Astrocyte (in vitro differentiated cells and primary cell): ENCODE measurements at regions not wholly inside any gene's neighbourhood (a gene's known extent, or its start where the extent isn't known, plus 50 kb on each side); places are given as distances from the start of the nearest gene placed in this dataset.

Source experiments
- DNase-seq: peaks from one replicate; pipeline ENCODE4 v3.0.0-alpha.2; 2010; ENCODE audit warnings: low read depth
- FAIRE-seq: peaks from 2 replicates; lab custom pipeline; 2011; peaks lifted over from hg19 to GRCh38; lab: Jason Lieb, UNC
- H2AFZ ChIP-seq: 2 replicates; pipeline ENCODE4 v1.6.0; 2012; ENCODE audit warnings: low read depth, low read length, inconsistent platforms
- H3K27ac ChIP-seq: 2 replicates; pipeline ENCODE4 v1.5.1; 2011; ENCODE audit warnings: low read depth, low read length, inconsistent platforms
- H3K27me3 ChIP-seq: 2 replicates; pipeline ENCODE4 v1.6.0; 2011; ENCODE audit warnings: low read length, inconsistent platforms; ENCODE audit not compliant: insufficient read depth
- H3K36me3 ChIP-seq: 2 replicates; pipeline ENCODE4 v1.5.1; 2011; ENCODE audit warnings: low read length, inconsistent platforms; ENCODE audit not compliant: insufficient read depth
- H3K4me1 ChIP-seq: 2 replicates; pipeline ENCODE4 v1.5.1; 2011; ENCODE audit warnings: low read length, inconsistent platforms; ENCODE audit not compliant: insufficient read depth
- H3K4me2 ChIP-seq: 2 replicates; pipeline ENCODE4 v1.6.0; 2012; ENCODE audit warnings: low read length, inconsistent platforms
- H3K4me3 ChIP-seq: 2 replicates; pipeline ENCODE4 v1.5.1; 2011; ENCODE audit warnings: low read depth, mild to moderate bottlenecking, low read length, inconsistent platforms; ENCODE audit not compliant: insufficient read depth
- H3K79me2 ChIP-seq: 2 replicates; pipeline ENCODE4 v1.6.0; 2012; ENCODE audit warnings: mild to moderate bottlenecking, low read length, inconsistent platforms; ENCODE audit not compliant: insufficient read depth
- H3K9ac ChIP-seq: 2 replicates; pipeline ENCODE4 v1.6.0; 2012; ENCODE audit warnings: mild to moderate bottlenecking, low read length, inconsistent platforms
- H3K9me3 ChIP-seq: 2 replicates; pipeline ENCODE4 v1.5.1; 2012; ENCODE audit warnings: low read depth, mild to moderate bottlenecking, low read length, inconsistent platforms; ENCODE audit not compliant: insufficient read depth
- H4K20me1 ChIP-seq: 2 replicates; pipeline ENCODE4 v1.6.0; 2012; ENCODE audit warnings: low read length, inconsistent platforms; ENCODE audit not compliant: insufficient read depth
- H3K27ac Mint-ChIP-seq: one replicate; pipeline ENCODE4 v1.8.0; 2021; ENCODE audit warnings: mild to moderate bottlenecking, mixed read lengths; ENCODE audit not compliant: unreplicated experiment
- H3K27me3 Mint-ChIP-seq: one replicate; pipeline ENCODE4 v1.8.0; 2021; ENCODE audit warnings: low read depth, mixed read lengths; ENCODE audit not compliant: unreplicated experiment
- H3K36me3 Mint-ChIP-seq: one replicate; pipeline ENCODE4 v1.8.0; 2021; ENCODE audit warnings: low read depth, mixed read lengths; ENCODE audit not compliant: unreplicated experiment
- H3K4me1 Mint-ChIP-seq: one replicate; pipeline ENCODE4 v1.8.0; 2021; ENCODE audit warnings: low read depth, mixed read lengths; ENCODE audit not compliant: unreplicated experiment
- H3K4me3 Mint-ChIP-seq: one replicate; pipeline ENCODE4 v1.8.0; 2021; ENCODE audit warnings: mild to moderate bottlenecking, moderate library complexity, mixed read lengths; ENCODE audit not compliant: unreplicated experiment
- H3K9me3 Mint-ChIP-seq: one replicate; pipeline ENCODE4 v1.8.0; 2021; ENCODE audit warnings: mild to moderate bottlenecking, mixed read lengths; ENCODE audit not compliant: unreplicated experiment
- EZH2 ChIP-seq: IDR thresholded peaks from 2 replicates; pipeline ENCODE4 v1.6.1; 2012; ENCODE audit warnings: mild to moderate bottlenecking, low read length, inconsistent platforms; ENCODE audit not compliant: insufficient read depth
- TF ChIP-seq, protein P1 (sequence below): IDR thresholded peaks from 2 replicates; pipeline ENCODE4 v1.5.1; 2011; ENCODE audit warnings: low read depth, mild to moderate bottlenecking, inconsistent platforms, low read length, moderate library complexity; ENCODE audit not compliant: insufficient read depth

DNA sequence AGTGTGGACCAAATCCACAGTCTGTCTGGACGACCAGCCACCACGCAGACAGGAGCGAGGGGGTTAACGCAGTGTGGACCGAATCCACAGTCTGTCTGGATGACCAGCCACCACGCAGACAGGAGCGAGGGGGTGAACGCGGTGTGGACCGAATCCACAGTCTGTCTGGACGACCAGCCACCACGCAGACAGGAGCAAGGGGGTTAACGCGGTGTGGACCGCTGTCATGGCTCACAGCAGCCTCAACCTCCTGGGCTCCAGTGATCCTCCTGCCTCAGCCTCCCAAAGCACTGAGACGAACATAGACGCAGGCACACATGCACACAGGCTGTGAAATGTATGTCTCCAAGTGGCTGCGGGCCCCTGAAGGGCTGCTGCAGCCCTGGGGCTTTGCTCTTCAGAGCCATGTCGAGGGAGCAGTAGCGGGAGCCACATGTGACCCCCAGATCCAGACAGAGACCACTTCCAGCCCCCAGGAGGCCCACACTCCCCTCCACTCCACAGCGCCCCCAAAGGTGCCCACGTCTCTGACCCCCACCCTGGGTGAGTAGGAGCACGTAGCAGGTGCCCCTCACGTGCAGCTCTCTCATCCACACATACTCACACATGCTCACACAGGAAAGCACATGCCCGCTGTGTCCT, 98.1 kb downstream of the YTHDF1 start:
- Histone ChIP-seq H2AFZ (no peak overlapping the region), H3K36me3 (no peaks in the 10 kb centered on the region), H3K79me2 (no peaks in the 10 kb centered on the region), H3K27me3 (peaks cover 2% of the 10 kb centered on the region), H4K20me1 (no peaks in the 10 kb centered on the region), H3K4me1 (no peaks in the 10 kb centered on the region), H3K9me3 (no peaks in the 10 kb centered on the region), H3K4me2 (no peak overlapping the region), H3K9ac (no peak overlapping the region), H3K4me3 (no peak overlapping the region), H3K27ac (no peak overlapping the region)
- no peak for TF ChIP-seq EZH2
- no peak for DNase-seq
- no peak overlapping the region for H3K27ac Mint-ChIP-seq
- no peak for FAIRE-seq
- no peak overlapping the region for H3K4me3 Mint-ChIP-seq
- peaks cover 77% of the 10 kb centered on the region for H3K27me3 Mint-ChIP-seq
- no peaks in the 10 kb centered on the region for H3K36me3 Mint-ChIP-seq
- peaks cover 2% of the 10 kb centered on the region for H3K9me3 Mint-ChIP-seq
- H3K4me1 Mint-ChIP-seq = no peaks in the 10 kb centered on the region

DNA sequence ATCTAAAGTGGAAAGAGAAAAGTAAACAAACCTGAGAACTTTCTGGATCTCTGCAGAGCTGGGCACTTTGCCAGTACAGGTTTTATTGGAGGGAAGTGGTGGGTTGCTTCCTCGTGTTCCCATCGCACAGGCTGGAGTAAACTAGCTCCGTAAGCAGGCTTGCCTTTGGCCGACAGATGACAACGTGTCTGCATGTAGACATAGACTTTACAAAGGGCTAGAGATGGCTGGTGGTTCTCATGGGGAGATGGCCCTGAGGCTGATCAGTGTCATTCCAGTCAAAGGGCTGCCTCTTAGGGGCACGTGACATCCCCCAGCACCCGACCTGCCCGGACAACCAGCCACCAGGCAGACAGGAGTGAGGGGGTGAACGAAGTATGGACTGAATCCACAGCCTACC, 98.8 kb downstream of the YTHDF1 start:
- TF ChIP-seq, protein P1, sequence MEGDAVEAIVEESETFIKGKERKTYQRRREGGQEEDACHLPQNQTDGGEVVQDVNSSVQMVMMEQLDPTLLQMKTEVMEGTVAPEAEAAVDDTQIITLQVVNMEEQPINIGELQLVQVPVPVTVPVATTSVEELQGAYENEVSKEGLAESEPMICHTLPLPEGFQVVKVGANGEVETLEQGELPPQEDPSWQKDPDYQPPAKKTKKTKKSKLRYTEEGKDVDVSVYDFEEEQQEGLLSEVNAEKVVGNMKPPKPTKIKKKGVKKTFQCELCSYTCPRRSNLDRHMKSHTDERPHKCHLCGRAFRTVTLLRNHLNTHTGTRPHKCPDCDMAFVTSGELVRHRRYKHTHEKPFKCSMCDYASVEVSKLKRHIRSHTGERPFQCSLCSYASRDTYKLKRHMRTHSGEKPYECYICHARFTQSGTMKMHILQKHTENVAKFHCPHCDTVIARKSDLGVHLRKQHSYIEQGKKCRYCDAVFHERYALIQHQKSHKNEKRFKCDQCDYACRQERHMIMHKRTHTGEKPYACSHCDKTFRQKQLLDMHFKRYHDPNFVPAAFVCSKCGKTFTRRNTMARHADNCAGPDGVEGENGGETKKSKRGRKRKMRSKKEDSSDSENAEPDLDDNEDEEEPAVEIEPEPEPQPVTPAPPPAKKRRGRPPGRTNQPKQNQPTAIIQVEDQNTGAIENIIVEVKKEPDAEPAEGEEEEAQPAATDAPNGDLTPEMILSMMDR = no peak
- TF ChIP-seq EZH2 = no peak
- no peak overlapping the region for H3K4me3 ChIP-seq
- no peaks in the 10 kb centered on the region for H4K20me1 ChIP-seq
- Mint-ChIP-seq H3K27ac (no peak overlapping the region), H3K4me3 (no peak overlapping the region), H3K36me3 (no peaks in the 10 kb centered on the region), H3K27me3 (peaks cover 77% of the 10 kb centered on the region), H3K9me3 (peaks cover 4% of the 10 kb centered on the region), H3K4me1 (no peaks in the 10 kb centered on the region)
- H3K79me2 ChIP-seq = no peaks in the 10 kb centered on the region
- no peak overlapping the region for H2AFZ ChIP-seq
- no peaks in the 10 kb centered on the region for H3K36me3 ChIP-seq
- no peak overlapping the region for H3K27ac ChIP-seq
- DNase-seq = no peak
- peaks cover 2% of the 10 kb centered on the region for H3K27me3 ChIP-seq
- H3K9ac ChIP-seq = no peak overlapping the region
- FAIRE-seq = no peak
- peaks cover 2% of the 10 kb centered on the region for H3K9me3 ChIP-seq
- no peak overlapping the region for H3K4me2 ChIP-seq
- H3K4me1 ChIP-seq = no peaks in the 10 kb centered on the region

DNA sequence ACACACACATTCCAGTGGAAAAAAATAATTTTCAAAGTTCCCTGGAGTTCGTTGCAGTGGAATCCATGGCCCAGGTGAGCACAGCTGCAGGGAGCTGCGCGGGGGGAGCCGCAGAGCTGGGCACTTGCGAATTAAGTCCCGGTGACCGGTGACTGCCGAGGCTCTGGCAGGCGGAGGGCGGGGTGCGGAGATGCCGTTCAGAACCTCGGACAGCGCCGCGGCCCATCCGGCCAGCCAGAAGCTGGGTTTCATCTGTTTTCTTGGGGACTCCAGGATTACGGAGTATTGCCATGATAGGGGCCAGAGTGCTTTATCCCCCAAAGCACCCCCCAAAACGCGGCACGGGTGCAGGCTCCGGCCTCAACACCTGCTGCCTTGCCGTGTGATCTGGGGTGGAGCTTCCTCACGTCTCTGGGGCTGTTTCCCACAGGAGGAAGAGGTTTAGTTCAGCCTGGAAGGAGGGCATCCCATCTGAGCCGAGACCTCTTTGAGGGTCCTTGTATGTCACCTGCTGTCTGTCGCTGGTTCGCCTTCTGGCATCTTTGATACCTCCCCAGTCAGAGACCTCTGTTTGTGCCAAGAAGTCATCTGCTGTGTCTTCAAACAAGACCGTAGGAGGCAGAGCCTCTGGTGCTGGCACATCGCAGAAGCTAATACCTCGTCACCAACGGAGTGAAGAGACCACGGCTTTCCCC, 99.4 kb downstream of the YTHDF1 start:
- no peak overlapping the region for H3K4me3 Mint-ChIP-seq
- H3K27me3 Mint-ChIP-seq = peaks cover 78% of the 10 kb centered on the region
- peaks cover 6% of the 10 kb centered on the region for H3K9me3 Mint-ChIP-seq
- H3K4me3 ChIP-seq = no peak overlapping the region
- DNase-seq (no peak), FAIRE-seq (no peak)
- H3K9ac ChIP-seq = no peak overlapping the region
- no peaks in the 10 kb centered on the region for H3K4me1 Mint-ChIP-seq
- no peaks in the 10 kb centered on the region for H3K4me1 ChIP-seq
- no peak overlapping the region for H3K27ac Mint-ChIP-seq
- no peak overlapping the region for H3K27ac ChIP-seq
- H3K36me3 Mint-ChIP-seq = no peaks in the 10 kb centered on the region
- H3K36me3 ChIP-seq = no peaks in the 10 kb centered on the region
- no peak overlapping the region for H3K4me2 ChIP-seq
- no peaks in the 10 kb centered on the region for H3K79me2 ChIP-seq
- TF ChIP-seq, protein P1 = no peak
- TF ChIP-seq EZH2 = no peak
- H2AFZ ChIP-seq = no peak overlapping the region
- H3K9me3 ChIP-seq = peaks cover 2% of the 10 kb centered on the region
- no peaks in the 10 kb centered on the region for H4K20me1 ChIP-seq
- peaks cover 2% of the 10 kb centered on the region for H3K27me3 ChIP-seq
